H1 (cell line): ENCODE measurements at regions not wholly inside any gene's neighbourhood (a gene's known extent, or its start where the extent isn't known, plus 50 kb on each side); places are given as distances from the start of the nearest gene placed in this dataset.

Experiments
- CEBPB ChIP-seq: IDR thresholded peaks from 2 replicates; pipeline ENCODE4 v1.6.1; 2012; ENCODE audit warnings: low read depth, low read length
- CHD1 ChIP-seq: IDR thresholded peaks from 2 replicates; pipeline ENCODE4 v1.6.1; 2012; ENCODE audit warnings: low read depth, low read length, improper control_type of control experiment
- GABPA ChIP-seq: IDR thresholded peaks from 2 replicates; pipeline ENCODE4 v1.6.1; 2011; ENCODE audit warnings: mild to moderate bottlenecking, low read length, moderate library complexity, borderline replicate concordance; ENCODE audit not compliant: insufficient read depth
- JUND ChIP-seq: IDR thresholded peaks from 2 replicates; pipeline ENCODE4 v1.6.1; 2011; ENCODE audit warnings: mild to moderate bottlenecking, improper control_type of control experiment, low read length
- MAFK ChIP-seq: IDR thresholded peaks from 2 replicates; pipeline ENCODE4 v1.6.1; 2012; ENCODE audit warnings: low read depth, mild to moderate bottlenecking, improper control_type of control experiment, low read length
- PHF8 ChIP-seq: fragments of 200-600 bp; sonication (generic); conservative IDR thresholded peaks from 2 replicates; pipeline ENCODE4 v1.7.1; 2012; ENCODE audit warnings: low read depth, mild to moderate bottlenecking, inconsistent platforms, low read length, moderate library complexity
- POLR2A ChIP-seq, 2 experiments: IDR thresholded peaks; 1 replicate in 1 of 2; 2 replicates in 1 of 2; pipeline ENCODE4 v1.6.1; 2011; ENCODE audit warnings: low read depth in 2 of 2, low read length in 2 of 2, mild to moderate bottlenecking in 2 of 2; ENCODE audit errors: control extremely low read depth in 1 of 2
- POU5F1 ChIP-seq: IDR thresholded peaks from 2 replicates; pipeline ENCODE4 v1.6.1; 2011; ENCODE audit warnings: low read depth, mild to moderate bottlenecking, low read length, moderate library complexity
- RBBP5 ChIP-seq: IDR thresholded peaks from 2 replicates; pipeline ENCODE4 v1.7.1; 2012; ENCODE audit warnings: low read depth, mild to moderate bottlenecking, inconsistent platforms, low read length, moderate library complexity, borderline replicate concordance
- SP2 ChIP-seq: IDR thresholded peaks from 2 replicates; pipeline ENCODE4 v1.6.1; 2012; ENCODE audit warnings: mild to moderate bottlenecking, low read length, inconsistent platforms
- TAF1 ChIP-seq: IDR thresholded peaks from 2 replicates; pipeline ENCODE4 v1.6.1; 2011; ENCODE audit warnings: mild to moderate bottlenecking, low read depth, low read length
- ZNF274 ChIP-seq: IDR thresholded peaks from 2 replicates; pipeline ENCODE4 v1.7.0; 2012; ENCODE audit warnings: low read length, borderline replicate concordance; ENCODE audit errors: extremely low read depth
- TF ChIP-seq, protein P1 (sequence below), 3 experiments: IDR thresholded peaks; 1 replicate in 2 of 3; 2 replicates in 1 of 3; pipeline versions ENCODE4 v1.5.1 to v1.6.1; 2011; ENCODE audit warnings: low read length in 3 of 3, mild to moderate bottlenecking in 3 of 3, inconsistent platforms in 2 of 3, low read depth in 1 of 3, moderate library complexity in 1 of 3; ENCODE audit not compliant: insufficient read depth in 1 of 3; ENCODE audit errors: control extremely low read depth in 1 of 3
- TF ChIP-seq, protein P2 (sequence below): IDR thresholded peaks from 2 replicates; pipeline ENCODE4 v1.6.1; 2012; ENCODE audit warnings: inconsistent platforms

DNA sequence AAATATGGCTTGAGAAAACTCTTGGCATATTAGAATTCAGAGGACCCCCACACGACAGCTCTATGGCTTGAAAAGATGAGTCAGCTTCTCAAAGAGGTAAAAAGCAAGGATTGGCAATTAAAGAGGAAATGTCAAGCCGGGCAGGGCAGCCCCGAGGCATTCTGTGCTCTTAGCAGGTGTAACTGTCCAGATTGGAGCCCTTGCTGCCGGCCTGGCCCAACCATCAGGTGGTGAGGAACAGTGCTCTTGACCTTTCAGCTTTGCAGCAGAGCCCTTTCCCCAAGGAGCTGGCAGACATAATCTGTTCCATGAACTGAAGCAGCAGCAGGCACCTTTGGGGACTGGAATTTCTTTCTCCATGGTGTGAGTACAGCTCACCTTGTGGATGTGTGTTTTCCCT, 287.8 kb downstream of the UTP18 start:
- TF ChIP-seq SP2 (no peak), CEBPB (no peak), JUND (no peak), TAF1 (no peak), PHF8 (no peak), RBBP5 (no peak), GABPA (no peak), MAFK (no peak), POU5F1 (no peak), POLR2A (IDR thresholded peaks at IDR 0.05; ENCODE audit: control extremely low read depth in 1 of 2, low read depth in 2 of 2, low read length in 2 of 2) (no peak), CHD1 (no peak), ZNF274 (no peak)
- TF ChIP-seq, protein P1, sequence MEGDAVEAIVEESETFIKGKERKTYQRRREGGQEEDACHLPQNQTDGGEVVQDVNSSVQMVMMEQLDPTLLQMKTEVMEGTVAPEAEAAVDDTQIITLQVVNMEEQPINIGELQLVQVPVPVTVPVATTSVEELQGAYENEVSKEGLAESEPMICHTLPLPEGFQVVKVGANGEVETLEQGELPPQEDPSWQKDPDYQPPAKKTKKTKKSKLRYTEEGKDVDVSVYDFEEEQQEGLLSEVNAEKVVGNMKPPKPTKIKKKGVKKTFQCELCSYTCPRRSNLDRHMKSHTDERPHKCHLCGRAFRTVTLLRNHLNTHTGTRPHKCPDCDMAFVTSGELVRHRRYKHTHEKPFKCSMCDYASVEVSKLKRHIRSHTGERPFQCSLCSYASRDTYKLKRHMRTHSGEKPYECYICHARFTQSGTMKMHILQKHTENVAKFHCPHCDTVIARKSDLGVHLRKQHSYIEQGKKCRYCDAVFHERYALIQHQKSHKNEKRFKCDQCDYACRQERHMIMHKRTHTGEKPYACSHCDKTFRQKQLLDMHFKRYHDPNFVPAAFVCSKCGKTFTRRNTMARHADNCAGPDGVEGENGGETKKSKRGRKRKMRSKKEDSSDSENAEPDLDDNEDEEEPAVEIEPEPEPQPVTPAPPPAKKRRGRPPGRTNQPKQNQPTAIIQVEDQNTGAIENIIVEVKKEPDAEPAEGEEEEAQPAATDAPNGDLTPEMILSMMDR (IDR thresholded peaks at IDR 0.05; ENCODE audit: control extremely low read depth in 1 of 3, insufficient read depth in 1 of 3, low read depth in 1 of 3, low read length in 3 of 3): no peak
- TF ChIP-seq, protein P2, sequence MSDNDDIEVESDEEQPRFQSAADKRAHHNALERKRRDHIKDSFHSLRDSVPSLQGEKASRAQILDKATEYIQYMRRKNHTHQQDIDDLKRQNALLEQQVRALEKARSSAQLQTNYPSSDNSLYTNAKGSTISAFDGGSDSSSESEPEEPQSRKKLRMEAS: no peak
